HG03280 (cell line): ENCODE measurements at regions not wholly inside any gene's neighbourhood (a gene's known extent, or its start where the extent isn't known, plus 50 kb on each side); places are given as distances from the start of the nearest gene placed in this dataset.

Experiments used
- ATAC-seq: cut with Tn5 transposase; IDR thresholded peaks from one replicate; pipeline ENCODE4 v1.9.1; 2021; ENCODE audit warnings: mild to moderate bottlenecking, moderate library complexity; ENCODE audit not compliant: unreplicated experiment

DNA sequence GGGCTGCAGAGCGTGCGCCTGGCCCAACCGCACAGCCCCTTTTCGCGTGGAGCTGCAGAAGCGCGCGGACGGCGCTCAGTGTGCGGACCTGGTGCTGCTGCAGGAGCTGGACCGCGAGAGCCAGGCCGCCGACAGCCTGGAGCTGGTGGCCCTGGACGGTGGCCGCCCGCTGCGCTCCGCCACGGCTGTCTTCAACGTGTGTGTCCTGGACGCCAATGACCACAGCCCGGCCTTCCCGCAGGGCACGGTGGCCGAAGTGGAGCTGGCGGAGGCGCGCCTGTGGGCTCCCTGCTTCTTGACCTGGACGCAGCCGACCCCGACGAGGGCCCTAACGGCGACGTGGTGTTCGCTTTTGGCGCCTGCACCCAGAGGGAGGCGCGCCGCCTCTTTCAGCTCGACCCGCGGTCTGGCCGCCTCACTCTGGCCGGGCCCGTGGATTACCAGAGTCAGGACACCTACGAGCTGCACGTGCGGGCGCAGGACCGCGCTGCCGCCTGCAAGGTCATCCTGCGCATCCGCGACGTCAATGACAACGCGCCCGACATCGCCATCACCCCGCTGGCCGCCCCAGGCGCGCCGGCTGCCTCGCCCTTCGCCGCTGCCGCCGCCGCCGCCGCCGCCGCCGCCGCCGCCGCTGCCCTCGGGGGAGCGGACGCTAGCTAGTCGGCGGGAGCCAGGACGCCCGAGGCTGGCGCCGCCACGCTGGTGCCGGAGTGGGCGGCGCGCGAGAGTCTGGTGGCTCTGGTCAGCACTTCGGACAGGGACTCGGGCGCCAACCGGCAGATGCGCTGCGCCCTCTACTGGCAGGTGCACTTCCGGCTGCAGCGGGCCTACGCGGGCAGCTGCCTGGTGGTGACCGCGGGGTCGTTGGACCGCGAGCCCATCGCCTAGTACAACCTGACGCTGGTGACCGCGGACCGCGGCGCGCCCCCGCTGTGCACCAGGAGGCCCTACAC is 172.2 kb downstream of the OLFM4 start:
- no peak for ATAC-seq

DNA sequence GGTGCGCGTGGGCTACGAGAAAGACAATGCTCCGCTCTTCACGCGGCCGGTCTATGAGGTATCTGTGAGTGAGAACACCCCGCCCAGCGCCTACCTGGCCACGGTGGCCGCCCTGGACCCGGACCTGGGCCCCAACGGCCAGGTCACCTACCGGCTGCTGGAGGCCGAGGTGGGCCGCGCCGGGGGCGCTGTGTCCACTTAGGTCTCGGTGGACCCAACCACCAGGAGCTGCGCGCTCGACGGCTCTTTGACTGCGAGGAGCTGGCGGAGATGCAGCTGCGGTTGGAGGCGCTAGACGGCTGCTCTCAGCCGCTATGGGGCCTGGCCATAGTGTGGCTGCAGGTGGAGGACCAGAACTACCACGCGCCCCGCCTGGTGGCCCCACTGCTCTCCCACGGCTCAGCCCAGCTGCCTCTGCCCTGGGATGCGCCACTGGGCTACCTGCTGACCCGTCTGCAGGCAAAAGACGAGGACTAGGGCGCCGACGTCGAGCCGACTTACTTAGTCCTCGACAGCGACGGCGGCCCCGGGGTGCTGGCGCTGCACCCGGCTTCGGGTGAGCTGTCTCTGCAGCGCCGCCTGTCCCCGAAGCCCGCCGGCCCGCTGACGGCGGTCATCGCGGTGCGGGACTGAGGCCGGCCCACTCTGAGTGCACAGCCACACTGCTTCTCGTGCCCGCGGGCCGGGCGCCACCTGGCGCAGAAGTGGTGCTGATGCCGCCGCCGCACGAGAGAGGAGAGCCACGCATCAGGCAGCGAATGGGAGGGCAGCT is 173.0 kb downstream of the OLFM4 start:
- ATAC-seq: no peak

DNA sequence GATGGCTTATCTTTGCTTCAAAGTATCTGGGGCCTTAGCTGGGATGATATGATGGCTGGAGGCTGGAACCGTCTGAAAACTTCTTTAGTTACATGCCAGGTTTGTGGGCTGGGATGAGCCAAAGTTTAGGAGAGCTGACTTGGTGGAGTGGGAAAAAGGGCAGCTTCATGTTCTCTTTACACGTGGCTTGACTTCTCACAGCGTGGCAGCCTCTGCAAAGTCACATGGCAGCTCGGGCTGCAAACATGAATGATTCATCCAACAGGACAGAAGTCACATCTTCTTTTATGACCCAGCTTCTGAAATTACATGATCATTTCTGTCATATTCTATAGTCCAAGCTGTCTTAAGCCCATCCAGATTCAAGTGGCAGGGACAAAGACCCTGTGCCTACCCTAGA is 176.0 kb downstream of the OLFM4 start:
- ATAC-seq: no peak

DNA sequence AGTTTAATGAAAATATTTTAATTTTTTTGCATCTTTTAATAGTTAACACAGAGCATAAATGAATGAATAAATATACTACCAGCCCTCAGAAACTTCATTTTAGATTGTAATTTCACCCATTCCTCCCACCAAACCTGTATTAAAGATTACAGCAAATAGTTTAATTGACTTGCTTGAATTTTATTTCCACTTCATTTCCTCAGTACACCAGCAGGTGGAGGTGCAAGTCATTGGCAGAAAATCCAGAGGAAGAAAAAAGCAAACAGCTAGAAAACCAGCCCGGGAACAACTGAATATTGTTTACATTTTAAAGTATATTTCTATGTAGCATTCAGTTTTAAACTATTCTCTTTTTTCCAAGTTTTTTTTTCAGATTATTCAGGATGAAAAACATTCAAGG is 177.8 kb downstream of the OLFM4 start:
- ATAC-seq: no peak

DNA sequence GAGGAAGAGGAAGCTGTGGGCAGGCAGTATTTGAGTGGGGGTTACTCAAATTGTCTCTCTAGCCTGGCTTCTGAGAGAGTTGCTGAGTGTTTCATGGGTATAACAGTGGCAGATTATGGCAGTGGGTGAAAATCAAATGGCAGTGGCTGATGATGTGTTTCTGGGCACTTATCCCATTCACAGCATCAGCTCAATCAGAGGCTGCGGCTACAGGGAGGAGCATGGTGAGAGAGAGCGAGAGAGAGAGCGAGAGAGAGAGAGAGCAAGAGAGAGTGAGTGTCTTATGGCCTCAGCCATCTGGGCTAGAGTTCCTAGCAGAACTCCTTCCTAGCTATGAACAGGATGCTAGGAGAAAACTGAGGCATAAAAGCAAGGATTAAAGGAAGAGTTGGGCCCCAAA is 178.9 kb downstream of the OLFM4 start:
- no peak for ATAC-seq

DNA sequence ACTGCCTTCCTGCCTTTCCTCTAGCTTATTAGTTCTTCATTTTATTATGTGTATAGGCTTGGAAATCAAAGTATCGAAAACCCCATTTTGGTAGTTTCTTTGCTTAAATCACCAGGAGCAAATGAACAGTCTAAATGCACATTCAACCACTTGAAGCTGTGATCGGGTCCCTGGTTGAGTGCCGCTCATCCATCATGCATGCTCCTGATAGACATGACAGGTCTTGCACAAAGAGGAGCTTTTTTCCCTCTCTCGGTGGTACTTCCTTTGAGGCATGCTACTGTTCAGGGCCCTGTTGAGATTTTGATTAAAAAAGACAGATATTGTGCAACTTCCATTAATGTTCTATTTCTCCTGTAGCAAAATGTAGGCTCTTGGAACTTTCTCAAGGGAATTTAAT is 185.8 kb downstream of the OLFM4 start:
- no peak for ATAC-seq

DNA sequence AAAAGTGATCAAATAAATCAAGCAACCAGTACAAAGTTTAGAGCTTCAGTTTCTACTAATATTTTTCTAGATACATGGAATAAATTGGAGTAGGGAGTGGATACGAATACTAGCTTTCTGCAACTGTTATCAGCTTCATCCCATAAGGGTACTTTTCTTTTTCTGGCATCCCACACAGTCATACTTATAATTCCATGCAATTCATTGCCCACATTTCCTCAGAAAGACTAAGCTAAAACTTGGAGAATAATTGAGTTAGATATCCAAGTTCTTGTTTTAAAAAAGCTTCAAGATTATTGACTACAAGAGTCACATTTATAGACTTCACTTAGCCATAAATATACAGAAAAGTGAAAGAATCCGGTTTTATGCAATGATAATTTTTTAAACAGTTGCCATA is 186.9 kb downstream of the OLFM4 start:
- no peak for ATAC-seq

DNA sequence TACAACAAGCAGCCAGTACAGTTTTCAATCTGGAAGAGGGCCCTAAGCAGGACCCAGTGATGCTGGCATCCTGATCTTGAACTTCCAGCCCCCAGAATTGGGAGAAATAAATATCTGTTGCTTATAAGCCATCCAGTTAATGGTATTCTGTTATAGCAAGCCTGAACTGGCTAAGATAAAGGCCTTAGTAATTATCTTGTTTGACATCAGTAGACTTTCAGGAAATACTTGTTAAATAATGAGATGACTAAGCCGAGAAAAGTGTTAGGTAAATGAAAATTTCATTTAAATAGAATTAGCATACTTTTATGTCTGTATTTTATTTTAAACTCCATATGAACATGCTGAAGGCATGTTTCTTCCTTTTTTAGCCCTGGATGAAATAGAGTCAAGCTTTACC is 188.2 kb downstream of the OLFM4 start:
- ATAC-seq: no peak

DNA sequence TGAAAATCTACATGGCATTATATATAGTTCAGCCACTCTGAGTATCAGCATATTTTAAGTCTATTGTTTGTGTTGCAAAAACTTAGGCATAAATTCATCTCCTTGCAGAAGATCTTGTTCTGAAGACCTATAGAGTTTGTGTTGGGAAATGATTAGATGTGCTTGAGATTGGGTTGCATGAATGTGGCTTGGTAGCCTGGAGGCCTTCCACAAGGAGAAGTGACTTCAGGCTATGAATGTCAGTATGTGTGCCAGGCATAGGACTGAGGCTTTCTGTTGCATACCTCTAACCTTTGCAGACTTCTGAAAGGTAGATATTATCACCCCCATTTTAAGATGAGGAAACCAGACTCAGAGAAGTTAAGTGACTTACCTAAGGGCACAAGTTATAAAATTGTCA is 188.6 kb downstream of the OLFM4 start:
- no peak for ATAC-seq

DNA sequence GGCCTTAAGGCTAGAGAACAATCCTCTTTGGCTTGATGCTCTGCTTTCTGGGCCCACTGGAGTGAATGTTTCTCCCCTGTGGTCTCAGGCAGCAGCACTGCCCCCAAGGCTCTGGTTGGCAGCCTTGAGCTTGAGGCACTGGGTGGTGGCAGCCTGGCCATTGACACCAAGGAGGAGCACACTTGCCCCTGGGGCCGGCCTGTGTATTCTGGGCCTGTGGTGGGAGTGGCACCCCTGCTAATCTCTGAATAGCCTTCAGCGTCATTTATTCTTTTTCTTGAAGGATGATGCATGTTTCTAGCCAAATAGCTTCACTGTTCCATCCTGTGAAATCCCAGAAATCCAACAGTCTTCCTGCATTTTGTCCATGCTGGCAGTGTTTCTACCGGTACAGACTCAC is 191.4 kb downstream of the OLFM4 start:
- no peak for ATAC-seq

DNA sequence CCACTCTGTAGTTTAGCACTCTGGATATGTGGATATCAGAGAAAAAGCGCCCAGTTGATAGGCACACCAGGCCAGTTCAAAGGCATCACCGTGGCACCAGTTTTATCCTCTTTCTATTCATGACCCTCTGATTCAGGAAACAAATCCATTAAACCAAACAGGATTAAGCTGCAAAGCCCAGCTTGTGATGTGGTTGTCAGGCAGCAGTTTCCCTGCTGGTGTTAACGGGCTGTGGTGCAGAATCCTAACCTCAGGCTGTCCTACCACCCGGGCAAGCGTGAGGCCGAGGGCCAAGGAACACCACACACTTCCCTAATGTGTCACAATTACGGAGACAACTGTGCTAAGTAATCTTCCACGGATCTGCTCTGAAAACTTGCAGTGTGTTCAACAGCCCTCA is 209.1 kb downstream of the OLFM4 start:
- ATAC-seq: no peak

DNA sequence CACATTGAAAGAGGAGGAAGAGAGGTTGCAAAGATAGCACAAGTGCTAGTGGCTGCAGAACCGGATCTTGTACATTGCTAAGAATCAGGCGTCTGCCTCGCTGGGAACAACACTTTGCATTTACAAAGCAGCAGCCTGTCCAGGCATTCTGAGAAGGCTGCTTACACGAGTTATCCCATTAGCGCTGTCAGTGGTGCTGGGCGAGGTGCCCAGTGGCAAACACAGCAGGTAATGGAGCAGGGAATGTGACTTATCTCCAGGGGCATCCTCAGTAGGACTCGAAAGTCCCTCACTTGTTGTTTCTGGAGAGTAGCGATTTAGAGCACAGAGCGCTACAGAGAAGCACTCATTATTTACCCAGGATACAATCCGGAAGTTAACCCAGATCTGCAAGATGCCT is 209.6 kb downstream of the OLFM4 start:
- ATAC-seq: no peak

DNA sequence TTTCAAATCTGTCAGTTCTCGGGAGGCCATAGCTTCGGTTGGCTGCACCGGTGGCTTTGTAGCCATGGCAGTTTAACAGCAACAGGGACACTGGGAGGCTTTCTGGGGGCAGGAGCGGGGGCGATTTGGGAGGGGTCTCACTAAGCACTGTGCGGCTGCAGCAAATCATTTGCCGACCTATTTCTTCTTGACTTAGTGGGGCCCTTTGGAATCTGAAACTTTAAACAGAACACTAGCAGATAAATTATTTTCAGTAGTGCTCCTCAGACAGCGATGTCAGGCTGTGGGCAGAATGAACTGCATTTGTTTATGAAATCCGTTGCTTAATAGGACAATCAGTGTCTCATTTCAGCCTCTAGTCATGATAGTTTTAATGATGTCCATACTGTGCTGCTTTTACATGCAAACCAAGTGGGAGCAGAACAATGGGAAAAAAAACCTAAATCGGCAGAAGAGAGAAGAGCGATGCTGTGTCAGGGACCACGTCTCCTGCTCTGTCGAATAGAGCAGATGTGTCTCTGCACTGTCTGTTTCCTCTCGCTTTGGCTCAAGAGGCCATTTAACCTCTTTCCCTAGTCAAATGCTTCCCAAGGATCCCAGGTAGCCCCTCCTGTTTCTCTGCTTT is 211.9 kb downstream of the OLFM4 start:
- ATAC-seq: no peak

DNA sequence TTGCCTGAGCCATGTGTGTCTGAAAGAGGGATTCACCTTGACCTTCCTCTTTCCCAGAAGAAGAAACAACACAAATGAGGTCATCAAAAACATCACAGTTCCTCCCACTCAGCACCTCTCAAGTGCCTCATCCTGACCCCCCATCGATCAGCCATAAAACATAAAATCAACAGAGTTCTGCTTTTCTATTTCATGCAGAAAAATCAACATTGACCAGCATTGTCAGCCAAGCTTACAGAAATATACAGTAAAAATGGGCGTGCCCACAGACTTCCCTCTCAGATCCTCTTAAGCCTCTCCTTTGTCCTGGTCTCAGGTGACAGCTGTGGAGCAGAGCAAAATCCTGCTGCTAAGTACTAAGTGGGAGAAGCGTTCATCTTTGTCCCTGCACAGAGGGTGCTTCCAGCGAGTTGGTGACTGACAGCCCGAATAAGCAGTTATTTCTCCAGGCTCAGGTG is 213.3 kb downstream of the OLFM4 start:
- ATAC-seq: no peak

DNA sequence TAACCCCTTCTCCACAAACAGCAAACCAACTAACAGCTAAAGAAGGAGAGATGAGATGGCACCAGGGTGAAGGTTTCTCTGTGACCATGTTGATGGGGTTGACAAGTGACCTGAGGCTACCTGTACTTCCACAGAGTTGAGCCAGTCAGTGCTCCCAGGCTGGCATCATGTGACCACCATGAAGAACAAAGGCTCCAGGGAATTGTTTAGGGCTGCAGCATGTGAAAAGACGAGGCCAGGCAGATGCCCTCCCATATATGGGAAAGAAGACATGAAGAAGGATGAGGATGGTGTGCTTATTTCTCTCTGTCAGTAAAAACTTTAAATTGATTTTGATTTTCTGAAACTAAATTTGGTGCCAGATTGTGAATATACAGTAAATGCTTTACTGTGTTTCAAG is 220.6 kb downstream of the OLFM4 start:
- no peak for ATAC-seq

DNA sequence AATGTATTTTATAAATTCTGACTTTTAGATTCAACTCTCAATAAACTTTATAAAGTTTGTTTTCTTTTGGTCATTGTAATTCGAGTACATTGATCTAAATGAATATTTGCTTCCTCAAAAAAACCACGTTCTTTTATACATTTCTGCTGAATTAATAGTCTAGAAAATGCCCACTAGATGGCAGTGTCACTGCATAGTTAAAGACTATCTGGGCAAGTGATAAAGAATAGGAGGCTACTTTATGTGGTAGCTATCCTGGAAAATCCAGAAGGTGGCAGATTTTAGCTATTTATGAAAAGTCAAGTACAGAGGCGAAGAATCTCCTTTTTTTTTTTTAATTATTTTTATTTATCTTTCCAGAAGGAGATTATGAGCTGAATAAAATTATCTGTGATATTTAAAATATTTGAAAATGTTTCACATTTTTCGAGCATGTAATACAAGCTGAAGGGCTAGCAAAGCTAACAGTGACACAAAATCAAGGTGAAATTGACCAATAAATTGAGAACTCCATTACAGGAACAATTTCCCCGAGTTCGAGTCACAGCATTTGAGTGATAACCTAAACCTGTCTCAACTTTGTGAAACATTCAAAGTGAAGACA is 221.8 kb downstream of the OLFM4 start:
- peak; percentile 89 for ATAC-seq

DNA sequence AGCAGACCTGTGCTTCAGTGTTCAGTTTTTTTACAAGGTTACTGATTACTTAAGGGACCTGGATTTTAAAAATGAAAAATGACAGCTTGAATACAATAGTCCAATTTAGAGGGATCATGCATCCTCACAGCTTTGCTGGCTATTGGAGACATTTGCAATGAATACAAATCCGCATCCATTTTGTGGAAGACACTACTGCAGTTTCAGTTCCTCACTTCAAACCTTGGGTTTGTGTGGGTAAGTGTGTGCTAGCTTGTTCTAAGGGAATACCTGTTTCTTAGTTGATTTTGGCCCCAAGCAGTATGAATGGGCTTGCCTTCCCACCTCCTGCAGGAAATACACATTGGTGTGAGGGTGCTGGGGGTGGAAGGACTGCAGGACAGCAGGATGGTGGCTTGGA is 222.4 kb downstream of the OLFM4 start:
- ATAC-seq: no peak

DNA sequence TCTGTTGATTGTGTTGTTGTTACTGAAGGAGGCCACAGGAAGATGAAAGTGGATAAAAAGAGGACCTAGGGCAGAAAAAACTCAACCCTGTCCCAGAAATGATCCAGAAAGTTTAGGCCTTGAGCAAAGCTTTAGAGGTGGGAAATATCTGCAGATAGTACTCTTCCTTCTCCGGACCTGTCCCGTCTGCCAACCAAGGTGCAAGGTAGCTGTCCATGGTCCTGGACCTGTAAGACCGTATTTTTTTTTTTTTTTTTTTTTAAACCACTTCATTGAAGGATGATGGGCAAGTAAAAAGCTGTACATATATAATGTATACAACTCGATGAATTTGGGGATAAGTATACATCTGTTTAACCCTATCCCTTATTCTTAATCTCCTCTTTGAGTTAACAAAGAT is 225.9 kb downstream of the OLFM4 start:
- ATAC-seq: no peak

DNA sequence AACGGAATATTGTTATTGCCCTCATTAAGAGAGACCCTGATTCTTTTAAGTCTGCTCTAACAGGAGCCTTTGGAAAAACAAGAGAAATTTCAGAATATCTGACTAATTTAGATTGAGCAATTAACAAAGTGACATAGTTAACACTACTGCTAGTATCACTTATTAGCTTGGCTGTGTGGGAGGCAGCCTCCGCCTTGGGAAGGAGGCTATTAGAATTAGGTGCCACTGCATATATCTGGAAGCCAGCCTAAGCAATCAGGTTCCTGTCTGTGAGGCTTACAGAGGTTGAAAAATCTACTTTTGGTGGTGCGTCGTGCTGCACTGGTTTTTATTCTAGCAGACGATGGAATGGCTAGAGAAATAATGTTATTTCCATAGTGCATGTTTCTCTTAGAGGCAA is 227.2 kb downstream of the OLFM4 start:
- ATAC-seq: no peak

DNA sequence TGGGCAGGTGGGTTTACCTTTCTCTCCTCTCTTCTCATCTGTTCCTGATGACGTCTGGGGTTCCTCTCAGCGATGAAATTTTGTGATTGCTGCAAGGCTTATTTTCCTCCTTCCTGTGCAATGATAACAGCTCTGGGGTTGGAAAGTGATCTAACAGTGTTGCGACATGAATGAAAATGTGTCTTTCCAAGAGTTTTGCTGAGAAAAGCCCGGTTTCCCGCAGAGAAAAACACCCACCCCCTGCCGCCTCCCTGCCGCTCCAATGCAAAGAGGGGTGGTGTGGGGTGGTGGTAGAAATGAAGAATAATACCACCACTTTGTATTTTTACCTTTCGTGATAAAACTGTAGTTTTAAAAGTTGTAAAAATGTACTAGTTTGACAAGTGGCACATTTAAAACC is 232.0 kb downstream of the OLFM4 start:
- no peak for ATAC-seq

DNA sequence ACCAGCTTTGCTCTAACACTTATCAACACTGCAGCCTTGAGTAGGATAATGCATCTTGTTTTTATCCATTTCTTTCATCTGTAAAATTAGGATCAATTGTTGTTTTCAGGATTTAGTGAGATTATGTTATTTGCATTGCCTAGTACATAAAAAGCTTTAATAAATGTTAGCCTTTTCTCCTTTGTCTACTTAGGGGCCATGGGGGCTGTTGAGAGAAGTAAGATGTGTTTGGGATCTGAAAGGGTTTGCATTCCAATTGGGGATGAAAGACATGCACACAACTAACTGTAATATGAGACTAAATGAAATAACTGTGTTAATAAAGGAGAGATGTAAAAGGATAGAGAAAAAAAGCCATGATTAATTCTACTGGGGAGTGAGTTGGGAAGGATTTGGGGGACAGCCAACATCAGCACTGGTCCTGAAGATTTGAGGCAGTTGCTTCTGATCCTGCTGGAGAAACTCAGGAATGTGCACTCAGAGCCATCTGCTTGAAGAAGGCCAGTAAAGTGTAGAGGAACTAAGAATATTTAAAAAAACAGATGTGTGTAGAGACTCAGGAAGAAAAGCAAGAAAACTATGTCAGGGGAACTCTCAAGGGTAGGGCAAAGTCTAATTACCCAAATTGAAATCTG is 236.3 kb downstream of the OLFM4 start:
- ATAC-seq: no peak
